Adrenal gland (tissue), 9 donors: ENCODE measurements at regions not wholly inside any gene's neighbourhood (a gene's known extent, or its start where the extent isn't known, plus 50 kb on each side); places are given as distances from the start of the nearest gene placed in this dataset.

Experiments used
- DNase-seq, 7 donors: peaks; one replicate each; pipeline ENCODE4 v3.0.0-alpha.2; 2019 to 2020
- H3K27ac ChIP-seq, 5 donors: fragments of 200-600 bp; sonication (generic) in 4 of 5; 1 replicate in 3 of 5; 2 replicates in 2 of 5; pipeline versions ENCODE4 v1.5.1 to v1.8.0; 2016 to 2020; ENCODE audit warnings: mild to moderate bottlenecking in 1 of 5
- H3K27me3 ChIP-seq: fragments of 200-600 bp; 2 replicates; pipeline ENCODE4 v1.8.0; 2021
- H3K36me3 ChIP-seq, 2 donors: fragments of 200-600 bp; replicated peaks in 1 of 2; 1 replicate in 1 of 2; 2 replicates in 1 of 2; pipeline versions ENCODE4 v1.5.1 to v1.8.0; 2018 to 2022
- H3K4me1 ChIP-seq, 2 donors: fragments of 200-600 bp; replicated peaks in 1 of 2; 1 replicate in 1 of 2; 2 replicates in 1 of 2; pipeline versions ENCODE4 v1.5.1 to v1.8.0; 2018 to 2021
- H3K4me3 ChIP-seq, 4 donors: fragments of 200-600 bp; sonication (generic) in 3 of 4; one replicate each; pipeline ENCODE4 v1.5.1; 2016 to 2018
- H3K9me3 ChIP-seq, 3 donors: fragments of 200-600 bp; sonication (generic) in 1 of 3; replicated peaks in 1 of 3; 1 replicate in 2 of 3; 2 replicates in 1 of 3; pipeline versions ENCODE4 v1.5.1 to v1.8.0; 2016 to 2021
- CTCF ChIP-seq, 6 experiments: fragments of 450-650 bp in 4 of 6; fragments of 200-600 bp in 2 of 6; sonication (generic) in 1 of 6; IDR thresholded peaks; 1 replicate in 5 of 6; 2 replicates in 1 of 6; pipeline versions ENCODE4 v1.5.1 to v1.8.0; 2016 to 2021; ENCODE audit warnings: antibody characterized with exemption in 6 of 6, mild to moderate bottlenecking in 2 of 6, moderate library complexity in 1 of 6
- POLR2A ChIP-seq, 2 donors: fragments of 450-650 bp; IDR thresholded peaks; one replicate each; pipeline ENCODE4 v1.6.1; 2017; ENCODE audit warnings: antibody characterized with exemption in 2 of 2, mild to moderate bottlenecking in 2 of 2, moderate library complexity in 1 of 2
- whole genome bisulfite sequencing, 4 donors: extraction: QIAGEN DNeasy Blood & Tissue Kit in 2 of 4; methylation state at CpG; one replicate each; pipeline versions ENCODE4 v1.1.5 to v1.1.7; 2013 to 2017; 5-methylcytosine and 5-hydroxymethylcytosine counted together
- intact Hi-C, 2 donors: fragments of 100-400 bp; cut with DNase I; formaldehyde crosslinking; loops; one replicate each; pipeline versions ENCODE4 v1.14.1 to v1.15.0; 2022 to 2023
- donor health status: healthy with polysubstance abuse.
- donor health status: Bipolar disorder and iron deficiency.
- donor health status: DM: yes; HTN: yes; CAD: no.
- donor health status: DM: no; HTN: no; CAD: no.
- donor health status: DM: no; HTN: no; CAD: no.

- no peaks in the 10 kb centered on the region for H3K9me3 ChIP-seq
- TF ChIP-seq POLR2A (IDR thresholded peaks at IDR 0.05) = no peak
- no peak for TF ChIP-seq CTCF (IDR thresholded peaks at IDR 0.05)
- DNase-seq = no peak
- H3K27me3 ChIP-seq = no peaks in the 10 kb centered on the region
- H3K27ac ChIP-seq = no peak overlapping the region
- intact Hi-C loops = no loop called here
- H3K36me3 ChIP-seq = no peaks in the 10 kb centered on the region
- WGBS, 4 donors = 74 to 87% (median 81%) methylated on average over 3 of the region's 3 CpGs
- no peak overlapping the region for H3K4me3 ChIP-seq
- no peaks in the 10 kb centered on the region for H3K4me1 ChIP-seq
Measured at GRCh38 chr5:174358276-174358675, 312.8 kb downstream of the NSG2 start.

- TF ChIP-seq POLR2A (IDR thresholded peaks at IDR 0.05) (no peak), CTCF (IDR thresholded peaks at IDR 0.05) (no peak)
- intact Hi-C loops = no loop called here
- no peaks in the 10 kb centered on the region for H3K9me3 ChIP-seq
- no peak for DNase-seq
- no peak overlapping the region for H3K4me3 ChIP-seq
- H3K36me3 ChIP-seq = no peaks in the 10 kb centered on the region
- 72 to 85% (median 78%) methylated on average over 4 of the region's 4 CpGs for WGBS, 4 donors
- H3K27ac ChIP-seq = no peak overlapping the region
- no peaks in the 10 kb centered on the region for H3K27me3 ChIP-seq
- H3K4me1 ChIP-seq = no peaks in the 10 kb centered on the region
Measured at GRCh38 chr5:174359071-174359470, 313.6 kb downstream of the NSG2 start.

- H3K4me1 ChIP-seq = no peaks in the 10 kb centered on the region
- no peaks in the 10 kb centered on the region for H3K36me3 ChIP-seq
- H3K4me3 ChIP-seq = no peak overlapping the region
- DNase-seq = no peak
- no peaks in the 10 kb centered on the region for H3K9me3 ChIP-seq
- no peaks in the 10 kb centered on the region for H3K27me3 ChIP-seq
- intact Hi-C loops = no loop called here
- H3K27ac ChIP-seq = no peak overlapping the region
- TF ChIP-seq CTCF (IDR thresholded peaks at IDR 0.05) (no peak), POLR2A (IDR thresholded peaks at IDR 0.05) (no peak)
- 87 to 93% (median 88%) methylated on average over 2 of the region's 2 CpGs for WGBS, 4 donors
Measured at GRCh38 chr5:174362514-174362913, 317.0 kb downstream of the NSG2 start.

- DNase-seq = no peak
- no peak overlapping the region for H3K4me3 ChIP-seq
- H3K9me3 ChIP-seq = no peaks in the 10 kb centered on the region
- intact Hi-C loops = no loop called here
- H3K27ac ChIP-seq = no peak overlapping the region
- no peaks in the 10 kb centered on the region for H3K36me3 ChIP-seq
- no peak for TF ChIP-seq CTCF (IDR thresholded peaks at IDR 0.05)
- no peak for TF ChIP-seq POLR2A (IDR thresholded peaks at IDR 0.05)
- no peaks in the 10 kb centered on the region for H3K27me3 ChIP-seq
- no peaks in the 10 kb centered on the region for H3K4me1 ChIP-seq
Measured at GRCh38 chr5:174363934-174364333, 318.4 kb downstream of the NSG2 start.
